Stimulated activated CD8-positive, alpha-beta memory T cell treated with anti-CD3 and anti-CD28 coated beads, Interleukin-2, amount 100 ng/mL, for 1 hour (primary cell): ENCODE measurements at regions not wholly inside any gene's neighbourhood (a gene's known extent, or its start where the extent isn't known, plus 50 kb on each side); places are given as distances from the start of the nearest gene placed in this dataset.

Experiments
- DNase-seq, 2 donors: peaks; one replicate each; pipeline ENCODE4 v3.0.0-alpha.2; 2020; ENCODE audit warnings: low read depth in 2 of 2

- no peak for DNase-seq
Observed at GRCh38 chr4:53777244-53777984, 186.1 kb upstream of the LNX1 start.

- DNase-seq: no peak
Observed at GRCh38 chr4:53776141-53776540, 184.9 kb upstream of the LNX1 start.

GRCh38 chr4:53775381-53775780, 184.1 kb upstream of the LNX1 start:
- DNase-seq: no peak

- DNase-seq: no peak
Observed at GRCh38 chr4:53771326-53771725, 180.0 kb upstream of the LNX1 start.

- no peak for DNase-seq
Observed at GRCh38 chr4:53767482-53767881, 176.2 kb upstream of the LNX1 start.

- no peak for DNase-seq
Observed at GRCh38 chr4:53764761-53765490, 173.6 kb upstream of the LNX1 start.

- DNase-seq: no peak
Observed at GRCh38 chr4:53763813-53764597, 172.7 kb upstream of the LNX1 start.

GRCh38 chr4:53755656-53756055, 164.4 kb upstream of the LNX1 start:
- no peak for DNase-seq

GRCh38 chr4:53752124-53752523, 160.8 kb upstream of the LNX1 start:
- DNase-seq: no peak

- no peak for DNase-seq
Observed at GRCh38 chr4:53748328-53748772, 157.1 kb upstream of the LNX1 start.

GRCh38 chr4:53747401-53747800, 156.1 kb upstream of the LNX1 start:
- no peak for DNase-seq

GRCh38 chr4:53744446-53745160, 153.3 kb upstream of the LNX1 start:
- DNase-seq: no peak

- no peak for DNase-seq
Observed at GRCh38 chr4:53734584-53735353, 143.5 kb upstream of the LNX1 start.

GRCh38 chr4:53734182-53734581, 142.9 kb upstream of the LNX1 start:
- DNase-seq: no peak

GRCh38 chr4:53732661-53733060, 141.4 kb upstream of the LNX1 start:
- no peak for DNase-seq

GRCh38 chr4:53730031-53730805, 138.9 kb upstream of the LNX1 start:
- DNase-seq: no peak

- DNase-seq: no peak
Observed at GRCh38 chr4:53722110-53722509, 130.8 kb upstream of the LNX1 start.

GRCh38 chr4:53721263-53721662, 130.0 kb upstream of the LNX1 start:
- DNase-seq: no peak

- DNase-seq: no peak
Observed at GRCh38 chr4:53720776-53721175, 129.5 kb upstream of the LNX1 start.

- DNase-seq: no peak
Observed at GRCh38 chr4:53717064-53717549, 125.8 kb upstream of the LNX1 start.
